Activated gamma-delta T cell treated with Interleukin-2 at 50 U/mL for 16 hours (primary cell): ENCODE measurements at regions not wholly inside any gene's neighbourhood (a gene's known extent, or its start where the extent isn't known, plus 50 kb on each side); places are given as distances from the start of the nearest gene placed in this dataset.

Experiments used
- DNase-seq: peaks from one replicate; pipeline ENCODE4 v3.0.0-alpha.2; 2020

GRCh38 chr6:159118924-159119323, 50.3 kb upstream of the FNDC1 start:
- DNase-seq, result no peak

DNA sequence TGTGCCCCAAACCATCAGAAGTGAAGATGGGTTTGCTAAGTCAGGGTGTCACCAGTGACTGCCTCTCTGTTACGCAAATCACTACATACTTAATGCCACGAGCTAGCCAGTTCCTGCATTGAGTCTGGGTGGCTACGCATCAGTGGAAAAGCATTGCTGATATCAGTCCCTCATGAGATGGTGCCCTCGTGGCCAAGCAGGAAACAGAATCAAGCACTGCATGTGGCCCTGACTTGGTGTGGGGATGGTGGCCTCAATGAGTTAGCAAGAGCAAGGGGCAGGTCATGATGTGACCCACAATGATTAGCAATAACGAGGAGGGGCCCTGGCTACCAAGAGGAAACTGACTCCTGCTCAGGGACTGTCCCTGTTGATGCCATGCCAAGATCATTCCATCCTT, 51.6 kb upstream of the FNDC1 start:
- DNase-seq, result no peak

- no peak for DNase-seq
Measured at GRCh38 chr6:159117046-159117445, 52.2 kb upstream of the FNDC1 start.

DNA sequence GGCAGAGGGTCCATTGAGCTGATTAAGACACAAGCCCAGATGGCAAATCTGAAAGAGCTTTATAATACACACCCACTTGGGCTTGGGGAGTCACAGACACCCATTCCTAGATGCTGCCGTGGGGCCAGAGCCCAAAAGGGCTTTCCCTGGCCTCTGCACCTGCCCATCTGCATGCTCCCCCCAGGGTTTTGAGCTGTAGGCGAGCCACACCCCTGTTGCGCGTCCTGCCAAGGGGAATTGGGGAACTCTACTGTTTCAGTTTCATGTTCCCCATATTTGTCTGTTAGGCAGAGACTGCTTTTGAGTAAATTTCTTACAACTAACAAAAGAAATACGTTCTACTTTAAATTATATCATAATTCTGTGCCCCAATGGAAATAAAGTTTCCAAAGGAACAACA, 52.9 kb upstream of the FNDC1 start:
- no peak for DNase-seq

GRCh38 chr6:159114569-159114968, 54.6 kb upstream of the FNDC1 start:
- DNase-seq, result no peak

DNA sequence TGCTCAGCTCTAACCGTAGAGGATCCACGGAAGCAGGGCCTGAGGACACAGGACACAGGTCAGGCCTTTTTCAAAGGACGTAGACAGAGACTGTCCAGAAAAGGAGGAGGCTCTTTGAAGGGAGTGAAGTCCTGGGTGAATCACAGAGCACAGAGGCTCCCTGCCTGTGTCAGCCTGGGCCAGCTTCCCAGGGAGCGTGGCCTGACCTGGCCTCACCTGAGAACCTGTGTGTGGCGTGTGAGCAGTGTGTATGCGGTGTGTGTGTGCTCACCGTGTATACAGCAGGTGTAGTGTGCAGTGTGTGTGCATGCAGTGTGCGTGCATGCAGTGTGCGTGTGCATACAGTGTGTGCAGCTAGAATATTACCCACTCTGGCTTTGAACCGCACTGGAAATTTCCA, 56.0 kb upstream of the FNDC1 start:
- no peak for DNase-seq

DNA sequence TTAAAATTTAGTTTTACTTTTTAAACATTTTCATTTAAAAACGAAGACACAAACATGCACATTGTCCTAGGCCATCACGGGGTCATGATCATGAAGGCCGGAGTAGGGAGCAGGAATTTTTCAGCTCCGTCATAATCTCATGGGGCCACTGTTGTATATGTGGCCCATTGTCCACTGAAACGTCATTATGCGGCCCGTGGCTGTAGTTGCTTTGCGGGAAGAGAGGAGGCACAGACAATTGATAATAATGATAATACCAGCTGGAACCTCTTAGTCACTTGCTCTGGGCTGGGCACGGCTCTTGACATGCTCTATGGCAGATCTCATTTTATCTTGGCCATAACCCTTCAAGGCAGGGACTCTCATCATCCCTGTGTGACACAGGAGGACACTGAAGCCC, 56.5 kb upstream of the FNDC1 start:
- no peak for DNase-seq

DNA sequence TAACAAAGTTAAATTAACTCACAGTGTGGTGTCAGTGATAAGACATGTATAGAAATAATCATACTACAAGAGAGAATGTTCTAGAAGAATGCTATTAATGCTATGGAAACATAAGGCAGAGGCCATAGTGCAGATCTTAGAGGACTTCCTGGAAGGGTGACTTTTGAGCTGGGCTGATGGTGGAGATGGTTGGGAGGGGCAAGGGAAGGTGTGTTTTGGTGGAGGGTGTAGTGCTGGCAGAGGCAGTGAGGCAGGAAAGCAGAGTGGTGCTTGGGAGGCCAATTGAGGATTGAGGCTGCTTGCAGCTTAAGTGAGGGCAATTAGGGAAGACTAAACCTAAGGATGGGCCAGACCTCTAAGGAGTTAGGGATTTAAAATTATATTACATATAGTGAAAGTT, 58.5 kb upstream of the FNDC1 start:
- no peak for DNase-seq

DNA sequence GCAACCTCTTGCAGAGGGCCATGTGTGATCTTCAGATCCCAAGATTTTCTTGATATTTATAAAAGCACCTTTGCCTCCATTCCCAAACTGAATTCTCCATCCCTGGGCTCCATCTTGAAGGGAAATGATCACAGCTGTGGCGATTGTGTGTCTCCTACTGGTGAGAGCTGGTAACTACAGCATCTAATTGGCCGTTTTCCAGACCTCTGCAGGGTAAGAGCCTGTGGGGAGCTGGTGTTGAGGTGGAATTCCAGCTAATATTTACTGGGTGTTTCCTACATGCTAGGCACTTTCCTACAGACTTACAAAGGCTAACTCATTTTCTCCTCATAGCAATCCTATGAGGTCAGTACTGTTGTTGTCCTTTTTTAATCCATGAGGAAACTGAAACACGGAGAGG, 59.2 kb upstream of the FNDC1 start:
- peak; percentile 26 for DNase-seq

DNA sequence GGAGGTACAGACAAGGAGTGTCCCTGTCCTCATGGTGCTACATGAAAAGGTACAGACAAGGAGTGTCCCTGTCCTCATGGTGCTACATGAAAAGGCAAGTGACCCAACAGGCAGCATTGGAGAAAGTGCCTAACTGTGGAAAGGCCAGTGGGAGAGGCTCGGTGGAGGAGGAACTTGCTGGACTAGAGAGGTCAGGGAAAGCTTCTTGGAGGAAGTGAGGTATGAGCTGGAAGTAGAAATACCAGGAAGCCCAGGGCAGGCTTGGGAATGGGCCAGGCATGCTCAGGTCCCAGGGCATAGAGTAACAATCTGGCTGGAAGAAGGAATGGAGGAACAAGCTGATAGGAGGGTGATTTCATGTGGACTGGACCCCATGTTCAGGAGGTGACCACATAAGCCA, 59.8 kb upstream of the FNDC1 start:
- no peak for DNase-seq

GRCh38 chr6:159108426-159108985, 60.7 kb upstream of the FNDC1 start:
- DNase-seq, result no peak

- DNase-seq, result peak; percentile 79
Measured at GRCh38 chr6:159107451-159108260, 61.5 kb upstream of the FNDC1 start.

DNA sequence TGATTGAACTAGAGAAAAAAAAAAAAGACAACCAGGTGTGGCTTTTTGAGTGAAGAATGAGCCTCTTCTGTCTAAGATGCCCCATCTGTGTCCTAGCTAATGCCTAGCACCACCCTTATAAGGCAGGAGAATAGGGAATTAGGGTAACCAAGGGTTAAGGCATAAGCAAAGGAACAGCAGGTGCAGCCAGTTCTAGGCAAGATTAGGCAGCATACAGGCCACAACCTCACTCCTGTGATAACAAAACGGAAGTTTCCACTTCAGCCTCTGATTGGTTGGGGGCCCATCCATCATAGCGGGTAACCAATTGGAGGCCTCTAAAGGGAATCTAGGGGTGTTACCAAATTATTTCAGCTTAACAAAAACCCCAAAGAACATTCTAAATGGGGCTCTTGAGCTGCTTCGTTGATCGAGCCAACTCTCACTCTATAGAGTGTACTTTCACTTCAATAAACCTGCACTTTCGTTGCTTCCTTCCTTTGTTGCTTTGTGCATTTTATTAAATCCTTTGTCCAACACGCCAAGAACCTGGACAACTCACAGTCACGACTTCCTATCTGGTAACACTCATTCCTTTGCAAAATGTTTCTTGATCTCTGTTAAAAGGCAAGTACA, 61.9 kb upstream of the TAGAP start:
- DNase-seq, result peak; percentile 93

DNA sequence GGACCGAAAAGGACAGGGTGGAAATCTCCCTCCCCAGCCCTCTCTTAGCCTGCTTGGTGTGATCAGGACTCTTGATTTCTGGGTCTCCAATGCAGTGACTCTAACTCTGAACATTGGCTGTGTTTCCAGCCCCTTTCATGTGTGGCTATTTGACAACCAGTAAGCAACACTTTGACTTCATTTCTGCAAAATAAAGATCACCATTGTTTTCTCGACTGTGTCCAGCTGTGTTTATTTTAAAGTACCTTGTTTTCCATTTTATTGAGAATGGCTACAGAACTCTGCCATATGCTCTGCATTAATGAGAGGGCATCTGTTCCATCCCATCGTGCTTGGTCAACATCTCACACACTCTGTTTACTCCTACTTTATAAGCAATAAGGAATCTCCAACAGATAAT, 60.9 kb upstream of the TAGAP start:
- no peak for DNase-seq

- peak; percentile 20 for DNase-seq
Measured at GRCh38 chr6:159104931-159105330, 60.1 kb upstream of the TAGAP start.

DNA sequence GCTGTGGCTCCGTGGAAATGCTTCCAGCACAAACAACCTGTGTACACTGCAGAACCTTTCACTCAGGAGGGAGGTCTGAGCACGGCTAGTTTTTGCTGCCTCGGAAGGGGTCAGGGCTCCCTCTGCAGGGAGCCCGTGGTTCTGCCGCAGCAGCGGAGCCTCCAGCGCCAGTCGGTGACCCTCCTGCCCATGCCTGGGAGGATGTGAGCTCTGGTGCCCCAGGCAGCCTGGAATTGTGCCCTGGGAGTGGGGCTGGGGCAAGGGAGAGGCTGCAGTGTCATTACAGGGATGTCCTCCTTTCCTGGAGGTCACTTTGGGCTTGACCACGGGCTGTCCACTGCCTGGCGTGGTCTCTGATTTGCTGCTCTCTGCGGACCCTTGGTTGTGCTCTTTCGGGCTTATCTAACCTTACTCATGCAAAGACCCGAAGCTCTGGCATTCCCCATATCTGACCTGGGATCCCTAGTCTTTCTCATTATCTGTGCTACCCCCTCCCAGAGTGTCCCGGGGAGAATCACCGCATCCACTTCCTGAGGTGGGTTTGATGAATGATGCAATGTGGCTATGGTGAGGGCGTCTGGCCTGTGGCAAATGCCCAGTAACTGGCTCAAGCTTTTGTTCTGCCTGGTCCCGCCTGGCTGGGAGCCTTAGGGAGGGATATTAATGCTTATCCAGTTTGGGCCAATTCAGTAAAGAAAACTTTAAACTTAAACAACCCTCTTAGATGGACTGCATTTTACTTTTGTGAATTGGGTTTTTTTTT, 59.6 kb upstream of the TAGAP start:
- peak; percentile 75 for DNase-seq

GRCh38 chr6:159103396-159104162, 58.8 kb upstream of the TAGAP start:
- DNase-seq, result no peak

GRCh38 chr6:159102373-159103160, 57.8 kb upstream of the TAGAP start:
- DNase-seq, result no peak

- no peak for DNase-seq
Measured at GRCh38 chr6:159101656-159102055, 56.9 kb upstream of the TAGAP start.

GRCh38 chr6:159100395-159101182, 55.8 kb upstream of the TAGAP start:
- no peak for DNase-seq

- no peak for DNase-seq
Measured at GRCh38 chr6:159099961-159100360, 55.2 kb upstream of the TAGAP start.
